Osteoblast (primary cell): ENCODE measurements at regions not wholly inside any gene's neighbourhood (a gene's known extent, or its start where the extent isn't known, plus 50 kb on each side); places are given as distances from the start of the nearest gene placed in this dataset.

Source experiments
- DNase-seq: peaks from one replicate; pipeline ENCODE4 v3.0.0; 2011; ENCODE audit warnings: low spot score, mixed read lengths; ENCODE audit not compliant: insufficient read length; ENCODE audit errors: missing footprints
- H2AFZ ChIP-seq: 2 replicates; pipeline ENCODE4 v1.6.0; 2011; ENCODE audit warnings: mild to moderate bottlenecking, low read length
- H3K27ac ChIP-seq: 2 replicates; pipeline ENCODE4 v1.5.1; 2011; ENCODE audit warnings: mild to moderate bottlenecking, low read depth, low read length, moderate library complexity
- H3K27me3 ChIP-seq: 2 replicates; pipeline ENCODE4 v1.6.0; 2012; ENCODE audit warnings: mild to moderate bottlenecking, control low read depth, inconsistent platforms, low read length, moderate library complexity; ENCODE audit not compliant: insufficient read depth
- H3K36me3 ChIP-seq: 2 replicates; pipeline ENCODE4 v1.5.1; 2011; ENCODE audit warnings: mild to moderate bottlenecking, low read length, control low read depth, moderate library complexity; ENCODE audit not compliant: insufficient read depth
- H3K4me1 ChIP-seq: 2 replicates; pipeline ENCODE4 v1.5.1; 2011; ENCODE audit warnings: mild to moderate bottlenecking, low read length, control low read depth, moderate library complexity; ENCODE audit not compliant: insufficient read depth
- H3K4me2 ChIP-seq: 2 replicates; pipeline ENCODE4 v1.6.0; 2011; ENCODE audit warnings: mild to moderate bottlenecking, low read length; ENCODE audit not compliant: insufficient read depth
- H3K4me3 ChIP-seq: fragments of 200-600 bp; sonication (generic); 3 replicates; pipeline ENCODE4 v1.5.1; 2012; ENCODE audit warnings: mild to moderate bottlenecking, low read length, inconsistent platforms; ENCODE audit not compliant: insufficient read depth
- H3K79me2 ChIP-seq: 2 replicates; pipeline ENCODE4 v1.6.0; 2012; ENCODE audit warnings: mild to moderate bottlenecking, low read length, control low read depth, inconsistent platforms; ENCODE audit not compliant: insufficient read depth
- H3K9me3 ChIP-seq: 2 replicates; pipeline ENCODE4 v1.5.1; 2011; ENCODE audit warnings: low read depth, low read length, control low read depth
- H4K20me1 ChIP-seq: 2 replicates; pipeline ENCODE4 v1.6.0; 2012; ENCODE audit warnings: mild to moderate bottlenecking, low read length, control low read depth; ENCODE audit not compliant: insufficient read depth
- CTCF ChIP-seq: IDR thresholded peaks from 2 replicates; pipeline ENCODE4 v1.5.1; 2011; ENCODE audit warnings: mild to moderate bottlenecking, low read depth, low read length, moderate library complexity; ENCODE audit errors: extremely low read depth

- no peak overlapping the region for H3K4me3 ChIP-seq
- DNase-seq = no peak
- no peaks in the 10 kb centered on the region for H3K36me3 ChIP-seq
- no peak overlapping the region for H2AFZ ChIP-seq
- no peak overlapping the region for H3K4me2 ChIP-seq
- no peaks in the 10 kb centered on the region for H4K20me1 ChIP-seq
- no peak overlapping the region for H3K27ac ChIP-seq
- H3K79me2 ChIP-seq = no peaks in the 10 kb centered on the region
- H3K4me1 ChIP-seq = no peaks in the 10 kb centered on the region
- H3K9me3 ChIP-seq = peaks cover 2% of the 10 kb centered on the region
- H3K27me3 ChIP-seq = no peaks in the 10 kb centered on the region
- TF ChIP-seq CTCF = no peak
Observed at GRCh38 chr10:113430634-113431397, 122.0 kb upstream of the HABP2 start.

GRCh38 chr10:113431398-113432160 is 121.3 kb upstream of the HABP2 start:
- Histone ChIP-seq H3K27ac (no peak overlapping the region), H2AFZ (no peak overlapping the region), H3K27me3 (no peaks in the 10 kb centered on the region), H3K9me3 (peaks cover 2% of the 10 kb centered on the region), H3K36me3 (no peaks in the 10 kb centered on the region), H4K20me1 (no peaks in the 10 kb centered on the region), H3K79me2 (no peaks in the 10 kb centered on the region), H3K4me2 (no peak overlapping the region), H3K4me1 (no peaks in the 10 kb centered on the region), H3K4me3 (no peak overlapping the region)
- TF ChIP-seq CTCF = no peak
- no peak for DNase-seq

- DNase-seq = no peak
- H3K9me3 ChIP-seq = peaks cover 2% of the 10 kb centered on the region
- H3K27me3 ChIP-seq = no peaks in the 10 kb centered on the region
- no peaks in the 10 kb centered on the region for H4K20me1 ChIP-seq
- H3K4me3 ChIP-seq = no peak overlapping the region
- no peaks in the 10 kb centered on the region for H3K36me3 ChIP-seq
- H3K27ac ChIP-seq = no peak overlapping the region
- no peak overlapping the region for H2AFZ ChIP-seq
- no peaks in the 10 kb centered on the region for H3K4me1 ChIP-seq
- no peaks in the 10 kb centered on the region for H3K79me2 ChIP-seq
- no peak overlapping the region for H3K4me2 ChIP-seq
- no peak for TF ChIP-seq CTCF
Observed at GRCh38 chr10:113433711-113434110, 119.1 kb upstream of the HABP2 start.

- Histone ChIP-seq H3K79me2 (no peaks in the 10 kb centered on the region), H3K27me3 (no peaks in the 10 kb centered on the region), H3K9me3 (peaks cover 2% of the 10 kb centered on the region), H3K4me3 (no peak overlapping the region), H4K20me1 (no peaks in the 10 kb centered on the region), H3K4me1 (no peaks in the 10 kb centered on the region), H3K36me3 (no peaks in the 10 kb centered on the region), H2AFZ (no peak overlapping the region), H3K4me2 (no peak overlapping the region), H3K27ac (no peak overlapping the region)
- TF ChIP-seq CTCF = no peak
- no peak for DNase-seq
Observed at GRCh38 chr10:113434315-113434714, 118.5 kb upstream of the HABP2 start.
